Mesenchymal stem cell (in vitro differentiated cells and primary cell): ENCODE measurements at regions not wholly inside any gene's neighbourhood (a gene's known extent, or its start where the extent isn't known, plus 50 kb on each side); places are given as distances from the start of the nearest gene placed in this dataset.
A peak's percentile ranks its signal among the peaks of the same experiment; 100 is the strongest.

Experiments used
- DNase-seq: peaks from one replicate; pipeline ENCODE4 v3.0.0-alpha.2; 2013
- H2AFZ ChIP-seq: one replicate; pipeline ENCODE4 v1.6.1; 2013; ENCODE audit warnings: low read depth, mild to moderate bottlenecking, control low read depth, inconsistent platforms, low read length, moderate library complexity
- H2AK5ac ChIP-seq: 2 replicates; pipeline ENCODE4 v1.6.1; 2013; ENCODE audit warnings: low read length, moderate library complexity, mild to moderate bottlenecking, inconsistent platforms; ENCODE audit not compliant: severe bottlenecking
- H2BK120ac ChIP-seq: one replicate; pipeline ENCODE4 v1.6.1; 2013; ENCODE audit warnings: low read depth, mild to moderate bottlenecking, inconsistent platforms, low read length, moderate library complexity
- H2BK12ac ChIP-seq, 2 experiments: one replicate each; pipeline ENCODE4 v1.6.1; 2013; ENCODE audit warnings: inconsistent platforms in 2 of 2, low read length in 2 of 2, mild to moderate bottlenecking in 2 of 2, moderate library complexity in 2 of 2, control low read depth in 1 of 2
- H2BK15ac ChIP-seq: one replicate; pipeline ENCODE4 v1.6.1; 2013; ENCODE audit warnings: mild to moderate bottlenecking, low read depth, inconsistent platforms; ENCODE audit not compliant: poor library complexity, severe bottlenecking
- H2BK5ac ChIP-seq: 2 replicates; pipeline ENCODE4 v1.6.1; 2013; ENCODE audit warnings: low read depth, mild to moderate bottlenecking, low read length, control low read depth, inconsistent platforms; ENCODE audit not compliant: poor library complexity, severe bottlenecking
- H3K14ac ChIP-seq, 2 experiments: one replicate each; pipeline ENCODE4 v1.6.1; 2013; ENCODE audit warnings: inconsistent platforms in 2 of 2, low read length in 2 of 2, control low read depth in 1 of 2, mild to moderate bottlenecking in 1 of 2, moderate library complexity in 1 of 2
- H3K18ac ChIP-seq, 2 experiments: one replicate each; pipeline ENCODE4 v1.6.1; 2013; ENCODE audit warnings: inconsistent platforms in 2 of 2, low read length in 2 of 2, control low read depth in 1 of 2, low read depth in 1 of 2, mild to moderate bottlenecking in 1 of 2
- H3K23ac ChIP-seq, 2 experiments: one replicate each; pipeline ENCODE4 v1.6.1; 2013; ENCODE audit warnings: inconsistent platforms in 2 of 2, low read length in 2 of 2, mild to moderate bottlenecking in 2 of 2, moderate library complexity in 2 of 2, control low read depth in 1 of 2
- H3K27ac ChIP-seq: 2 replicates; pipeline ENCODE4 v1.5.1; 2013; ENCODE audit warnings: mild to moderate bottlenecking, moderate library complexity, low read length, control low read depth, inconsistent platforms; ENCODE audit not compliant: poor library complexity, severe bottlenecking
- H3K27me3 ChIP-seq, 2 experiments: 2 replicates each; pipeline versions ENCODE4 v1.6.1 to v1.7.0; 2013; ENCODE audit warnings: low read length in 2 of 2, mild to moderate bottlenecking in 2 of 2, moderate library complexity in 2 of 2, control low read depth in 1 of 2, inconsistent platforms in 1 of 2; ENCODE audit not compliant: control insufficient read depth in 1 of 2, insufficient read depth in 1 of 2
- H3K36me3 ChIP-seq, 2 experiments: 2 replicates each; pipeline versions ENCODE4 v1.6.1 to v1.7.0; 2013; ENCODE audit warnings: low read length in 2 of 2, control low read depth in 1 of 2, inconsistent platforms in 1 of 2, low read depth in 1 of 2, mild to moderate bottlenecking in 1 of 2; ENCODE audit not compliant: insufficient read depth in 2 of 2, control insufficient read depth in 1 of 2
- H3K4ac ChIP-seq, 2 experiments: one replicate each; pipeline ENCODE4 v1.6.1; 2013; ENCODE audit warnings: inconsistent platforms in 2 of 2, low read length in 2 of 2, mild to moderate bottlenecking in 2 of 2, moderate library complexity in 2 of 2, control low read depth in 1 of 2, low read depth in 1 of 2
- H3K4me1 ChIP-seq: 2 replicates; pipeline ENCODE4 v1.6.1; 2013; ENCODE audit warnings: low read depth, low read length, control low read depth; ENCODE audit not compliant: control insufficient read depth, insufficient read depth
- H3K4me2 ChIP-seq: 2 replicates; pipeline ENCODE4 v1.6.1; 2013; ENCODE audit warnings: low read length, mild to moderate bottlenecking, inconsistent platforms; ENCODE audit not compliant: poor library complexity, severe bottlenecking
- H3K4me3 ChIP-seq, 2 experiments: 2 replicates each; pipeline versions ENCODE4 v1.5.1 to v1.7.0; 2013; ENCODE audit warnings: low read length in 2 of 2, mild to moderate bottlenecking in 2 of 2, control low read depth in 1 of 2, low read depth in 1 of 2; ENCODE audit not compliant: insufficient read depth in 1 of 2
- H3K79me1 ChIP-seq: replicated peaks from 2 replicates; pipeline ENCODE4 v1.6.1; 2013; ENCODE audit warnings: mild to moderate bottlenecking, control low read depth, low read length, inconsistent platforms; ENCODE audit not compliant: poor library complexity, severe bottlenecking
- H3K9ac ChIP-seq: 2 replicates; pipeline ENCODE4 v1.7.0; 2013; ENCODE audit warnings: mild to moderate bottlenecking, low read length, moderate library complexity
- H3K9me3 ChIP-seq: 2 replicates; pipeline ENCODE4 v1.7.0; 2013; ENCODE audit warnings: mild to moderate bottlenecking, low read length; ENCODE audit not compliant: control insufficient read depth
- H4K8ac ChIP-seq: one replicate; pipeline ENCODE4 v1.6.1; 2013; ENCODE audit warnings: inconsistent platforms, mild to moderate bottlenecking, low read length, moderate library complexity
- H4K91ac ChIP-seq: one replicate; pipeline ENCODE4 v1.6.1; 2013; ENCODE audit warnings: mild to moderate bottlenecking, low read length, inconsistent platforms
- WGBS: methylation state at CpG from one replicate; pipeline ENCODE4 v1.1.7; 2013; ENCODE audit warnings: mixed read lengths; 5-methylcytosine and 5-hydroxymethylcytosine counted together

GRCh38 chr7:124457841-124458240, 307.8 kb downstream of the GPR37 start:
- no CpG with 5 or more reads among the region's 3 CpGs for WGBS
- no peak overlapping the region for H3K14ac ChIP-seq

GRCh38 chr7:124456286-124456685, 309.3 kb downstream of the GPR37 start:
- Histone ChIP-seq H3K27me3 (no peaks in the 10 kb centered on the region), H2BK120ac (no peak overlapping the region), H3K79me1 (peaks cover 4% of the 10 kb centered on the region), H4K8ac (no peak overlapping the region), H3K4ac (no peak overlapping the region), H3K23ac (no peak overlapping the region), H3K36me3 (no peaks in the 10 kb centered on the region), H3K4me2 (no peak overlapping the region), H2AK5ac (no peak overlapping the region), H2BK15ac (no peak overlapping the region), H2BK5ac (no peak overlapping the region), H3K4me3 (no peak overlapping the region), H3K9me3 (no peaks in the 10 kb centered on the region), H3K9ac (no peak overlapping the region), H3K14ac (no peak overlapping the region), H3K4me1 (no peaks in the 10 kb centered on the region), H3K27ac (no peak overlapping the region), H2BK12ac (no peak overlapping the region), H4K91ac (no peak overlapping the region), H3K18ac (no peak overlapping the region), H2AFZ (no peak overlapping the region)
- no peak for DNase-seq
- 81% methylated on average over 1 of the region's 3 CpGs for WGBS

More at GRCh38 chr7:124457841-124458240, 307.8 kb downstream of the GPR37 start:
- Histone ChIP-seq H3K27ac (peak overlapping the region; percentile 25), H3K18ac (no peak overlapping the region), H3K4ac (no peak overlapping the region), H2BK120ac (no peak overlapping the region), H3K4me1 (no peaks in the 10 kb centered on the region), H2BK12ac (no peak overlapping the region), H2BK5ac (no peak overlapping the region), H3K9ac (no peak overlapping the region), H3K27me3 (no peaks in the 10 kb centered on the region), H4K91ac (no peak overlapping the region), H3K36me3 (no peaks in the 10 kb centered on the region), H2BK15ac (no peak overlapping the region), H3K4me2 (no peak overlapping the region), H3K4me3 (no peak overlapping the region), H4K8ac (no peak overlapping the region), H2AFZ (no peak overlapping the region), H3K9me3 (no peaks in the 10 kb centered on the region), H3K79me1 (peaks cover 4% of the 10 kb centered on the region), H3K23ac (no peak overlapping the region), H2AK5ac (no peak overlapping the region)
- peak; percentile 60 for DNase-seq

GRCh38 chr7:124452186-124452585, 313.4 kb downstream of the GPR37 start:
- Histone ChIP-seq H3K4ac (no peak overlapping the region), H3K4me3 (no peak overlapping the region), H2AFZ (no peak overlapping the region), H3K9ac (no peak overlapping the region), H3K36me3 (no peaks in the 10 kb centered on the region), H2AK5ac (no peak overlapping the region), H3K27me3 (no peaks in the 10 kb centered on the region), H3K4me1 (no peaks in the 10 kb centered on the region), H3K14ac (no peak overlapping the region), H3K9me3 (no peaks in the 10 kb centered on the region), H2BK12ac (no peak overlapping the region), H3K23ac (no peak overlapping the region), H3K27ac (no peak overlapping the region), H4K91ac (no peak overlapping the region), H2BK120ac (no peak overlapping the region), H3K79me1 (peaks cover 4% of the 10 kb centered on the region), H3K18ac (no peak overlapping the region), H2BK5ac (no peak overlapping the region), H3K4me2 (no peak overlapping the region), H2BK15ac (no peak overlapping the region), H4K8ac (no peak overlapping the region)
- 59% methylated on average over 2 of the region's 4 CpGs for WGBS
- DNase-seq, result peak; percentile 20

GRCh38 chr7:124449896-124450295, 315.7 kb downstream of the GPR37 start:
- Histone ChIP-seq H3K36me3 (no peaks in the 10 kb centered on the region), H3K27ac (no peak overlapping the region), H2BK5ac (no peak overlapping the region), H4K91ac (no peak overlapping the region), H3K4me1 (no peaks in the 10 kb centered on the region), H3K18ac (no peak overlapping the region), H3K14ac (no peak overlapping the region), H2BK12ac (no peak overlapping the region), H2BK15ac (no peak overlapping the region), H2BK120ac (no peak overlapping the region), H3K4me3 (no peak overlapping the region), H3K9ac (no peak overlapping the region), H3K23ac (no peak overlapping the region), H3K4ac (no peak overlapping the region), H2AFZ (no peak overlapping the region), H3K27me3 (no peaks in the 10 kb centered on the region), H3K79me1 (peaks cover 2% of the 10 kb centered on the region), H4K8ac (no peak overlapping the region), H3K4me2 (no peak overlapping the region), H2AK5ac (no peak overlapping the region), H3K9me3 (no peaks in the 10 kb centered on the region)
- WGBS, result 100% methylated on average over 1 of the region's 1 CpG
- no peak for DNase-seq
